ENCODE measurements at regions not wholly inside any gene's neighbourhood (a gene's known extent, or its start where the extent isn't known, plus 50 kb on each side); places are given as distances from the start of the nearest gene placed in this dataset.

- Mint-ChIP-seq H3K9me3 (no peaks in the 10 kb centered on the region), H3K36me3 (ENCODE audit: low read depth) (no peaks in the 10 kb centered on the region), H3K4me1 (ENCODE audit: low read depth) (no peaks in the 10 kb centered on the region), H3K27me3 (ENCODE audit: insufficient read depth) (no peaks in the 10 kb centered on the region; the same call in none of the 2 replicates), H3K4me3 (no peak overlapping the region), H3K27ac (no peak overlapping the region)
- TF ChIP-seq CTCF (IDR thresholded peaks at IDR 0.05), result no peak
- DNase-seq, result no peak
Observed at GRCh38 chr17:55983096-55983495, 170.2 kb upstream of the ANKFN1 start.

- H3K27me3 Mint-ChIP-seq (ENCODE audit: insufficient read depth), result peaks cover 3% of the 10 kb centered on the region
- H3K4me1 Mint-ChIP-seq (ENCODE audit: low read depth), result no peaks in the 10 kb centered on the region
- DNase-seq, result no peak
- H3K36me3 Mint-ChIP-seq (ENCODE audit: low read depth), result no peaks in the 10 kb centered on the region
- no peak overlapping the region for H3K27ac Mint-ChIP-seq
- TF ChIP-seq CTCF (IDR thresholded peaks at IDR 0.05), result no peak
- H3K4me3 Mint-ChIP-seq, result no peak overlapping the region
- no peaks in the 10 kb centered on the region for H3K9me3 Mint-ChIP-seq
Observed at GRCh38 chr17:55986817-55987216, 166.5 kb upstream of the ANKFN1 start.

- TF ChIP-seq CTCF (IDR thresholded peaks at IDR 0.05), result no peak
- H3K36me3 Mint-ChIP-seq (ENCODE audit: low read depth), result no peaks in the 10 kb centered on the region; the same call in 1 of the 2 replicates
- no peaks in the 10 kb centered on the region for H3K4me1 Mint-ChIP-seq (ENCODE audit: low read depth)
- peaks cover 3% of the 10 kb centered on the region; the same call in 1 of the 2 replicates for H3K27me3 Mint-ChIP-seq (ENCODE audit: insufficient read depth)
- no peak overlapping the region for H3K4me3 Mint-ChIP-seq
- peaks cover 16% of the 10 kb centered on the region for H3K9me3 Mint-ChIP-seq
- H3K27ac Mint-ChIP-seq, result no peak overlapping the region
- no peak for DNase-seq
Observed at GRCh38 chr17:55988861-55989260, 164.4 kb upstream of the ANKFN1 start.

GRCh38 chr17:55990332-55991006 is 162.8 kb upstream of the ANKFN1 start:
- no peak overlapping the region for H3K4me3 Mint-ChIP-seq
- no peak for DNase-seq
- peaks cover 8% of the 10 kb centered on the region; the same call in 1 of the 2 replicates for H3K27me3 Mint-ChIP-seq (ENCODE audit: insufficient read depth)
- peaks cover 16% of the 10 kb centered on the region for H3K9me3 Mint-ChIP-seq
- H3K36me3 Mint-ChIP-seq (ENCODE audit: low read depth), result no peaks in the 10 kb centered on the region; the same call in 1 of the 2 replicates
- H3K4me1 Mint-ChIP-seq (ENCODE audit: low read depth), result no peaks in the 10 kb centered on the region
- TF ChIP-seq CTCF (IDR thresholded peaks at IDR 0.05), result no peak
- no peak overlapping the region for H3K27ac Mint-ChIP-seq

- no peaks in the 10 kb centered on the region for H3K4me1 Mint-ChIP-seq (ENCODE audit: low read depth)
- TF ChIP-seq CTCF (IDR thresholded peaks at IDR 0.05), result peak; percentile 74
- peaks cover 16% of the 10 kb centered on the region for H3K9me3 Mint-ChIP-seq
- no peak overlapping the region for H3K4me3 Mint-ChIP-seq
- H3K27ac Mint-ChIP-seq, result no peak overlapping the region
- DNase-seq, result peak; percentile 17
- no peaks in the 10 kb centered on the region; the same call in 1 of the 2 replicates for H3K36me3 Mint-ChIP-seq (ENCODE audit: low read depth)
- H3K27me3 Mint-ChIP-seq (ENCODE audit: insufficient read depth), result peaks cover 4% of the 10 kb centered on the region; the same call in 1 of the 2 replicates
Observed at GRCh38 chr17:55996826-55997225, 156.4 kb upstream of the ANKFN1 start.

All from HFFc6 (cell line).